RKO (cell line): ENCODE measurements at regions not wholly inside any gene's neighbourhood (a gene's known extent, or its start where the extent isn't known, plus 50 kb on each side); places are given as distances from the start of the nearest gene placed in this dataset.

ENCODE experiments used
- DNase-seq: peaks from one replicate; pipeline ENCODE4 v3.0.0-alpha.2; 2016; ENCODE audit warnings: low spot score

DNA sequence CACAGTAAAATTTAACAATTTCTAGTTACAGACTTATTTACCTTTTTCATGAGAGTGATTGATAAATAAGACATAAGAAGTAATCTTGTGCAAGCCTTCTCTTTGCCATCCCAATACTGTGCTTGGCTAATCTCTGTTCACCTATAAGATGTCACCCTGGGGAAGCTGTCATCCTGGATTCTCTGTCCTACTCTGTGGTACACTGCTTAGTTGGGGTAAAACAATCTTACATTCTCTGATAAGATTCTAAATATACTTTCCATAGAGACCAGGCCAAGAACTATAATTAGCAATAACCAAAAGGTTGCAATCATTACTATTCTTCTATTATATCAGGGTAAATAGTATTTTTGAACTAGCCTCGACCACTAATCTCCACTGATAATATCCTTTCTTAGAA is 1218.3 kb upstream of the CADM2 start:
- DNase-seq, result no peak

GRCh38 chr3:83765956-83766355 is 1192.8 kb upstream of the CADM2 start:
- no peak for DNase-seq

DNA sequence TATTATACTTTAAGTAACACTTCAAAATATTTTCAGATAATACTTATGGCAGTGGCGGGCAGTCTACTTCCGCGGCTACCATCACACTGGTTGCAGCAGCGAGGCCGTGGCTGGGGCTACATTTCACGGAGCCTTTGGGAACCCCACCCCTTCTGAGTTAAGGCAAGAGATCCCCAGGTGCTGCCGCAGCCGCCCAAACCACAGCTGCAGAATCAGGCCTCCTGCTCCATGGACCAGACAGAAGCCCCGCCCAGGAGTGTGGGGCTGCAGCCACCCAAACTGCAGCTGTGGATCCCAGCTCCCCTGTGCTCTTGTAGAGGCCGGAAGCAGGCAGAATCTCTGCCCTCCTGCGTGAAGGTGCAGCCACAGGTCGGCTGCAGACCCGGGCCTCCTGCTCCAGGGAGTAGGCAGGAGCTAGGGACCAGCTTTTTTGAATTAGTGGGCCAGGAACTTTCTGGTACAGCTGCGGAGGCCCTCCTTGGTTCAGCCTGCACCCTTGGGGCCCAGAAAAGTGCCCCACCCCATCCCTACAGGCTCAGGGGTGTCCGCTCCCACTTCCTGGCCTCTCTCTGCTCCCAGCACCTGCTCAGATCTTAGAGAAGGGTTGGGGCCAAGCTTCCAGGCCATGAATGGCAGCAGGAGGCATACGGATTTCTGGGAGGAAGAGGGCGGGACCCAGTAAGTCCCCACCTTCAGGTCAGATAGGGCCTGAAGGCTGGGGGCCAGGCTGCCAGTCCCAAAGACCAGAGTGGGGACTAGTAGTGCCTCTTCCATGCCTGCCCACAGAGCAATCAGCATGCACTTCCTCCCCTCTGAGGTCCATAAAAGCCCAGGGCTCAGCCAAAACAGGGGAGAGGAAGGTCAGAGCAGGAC is 1188.8 kb upstream of the CADM2 start:
- DNase-seq, result no peak

DNA sequence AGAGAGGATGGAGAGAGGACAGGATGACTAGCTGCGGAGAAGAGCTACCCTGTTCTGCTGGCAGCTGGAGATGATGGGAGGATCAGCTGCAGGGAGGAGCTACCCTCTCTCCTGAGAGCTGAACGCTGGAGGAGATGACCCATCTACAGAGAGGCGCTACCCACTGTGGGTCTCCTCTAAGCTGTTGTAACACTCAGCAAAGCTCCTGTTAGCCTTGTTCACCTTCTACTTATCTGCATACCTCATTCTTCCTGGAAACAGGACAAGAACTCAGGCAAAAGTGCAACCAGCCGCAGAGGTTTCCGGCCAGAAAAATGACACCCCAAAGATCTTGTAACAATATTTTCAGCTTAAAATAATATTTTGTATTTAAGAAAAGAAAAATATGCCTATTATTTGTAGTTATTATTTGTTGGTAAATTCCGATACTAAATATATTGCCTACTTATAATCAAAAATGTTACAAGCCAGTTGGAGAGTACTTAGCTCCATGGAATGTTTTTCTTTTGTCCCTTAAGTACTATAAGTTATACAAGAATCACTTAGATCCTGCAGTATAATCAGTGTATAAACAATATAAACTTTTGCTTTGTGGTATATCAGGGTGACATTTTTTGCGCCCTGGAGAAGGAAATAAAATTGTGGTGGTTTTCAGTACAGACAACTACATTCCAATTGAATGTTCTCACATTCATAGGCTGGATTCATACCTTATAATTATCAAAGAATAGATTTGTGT is 1188.0 kb upstream of the CADM2 start:
- no peak for DNase-seq

GRCh38 chr3:83802801-83803200 is 1156.0 kb upstream of the CADM2 start:
- DNase-seq, result no peak

GRCh38 chr3:83807511-83807910 is 1151.3 kb upstream of the CADM2 start:
- no peak for DNase-seq

- DNase-seq, result no peak
Observed at GRCh38 chr3:83813176-83813575, 1145.6 kb upstream of the CADM2 start.

DNA sequence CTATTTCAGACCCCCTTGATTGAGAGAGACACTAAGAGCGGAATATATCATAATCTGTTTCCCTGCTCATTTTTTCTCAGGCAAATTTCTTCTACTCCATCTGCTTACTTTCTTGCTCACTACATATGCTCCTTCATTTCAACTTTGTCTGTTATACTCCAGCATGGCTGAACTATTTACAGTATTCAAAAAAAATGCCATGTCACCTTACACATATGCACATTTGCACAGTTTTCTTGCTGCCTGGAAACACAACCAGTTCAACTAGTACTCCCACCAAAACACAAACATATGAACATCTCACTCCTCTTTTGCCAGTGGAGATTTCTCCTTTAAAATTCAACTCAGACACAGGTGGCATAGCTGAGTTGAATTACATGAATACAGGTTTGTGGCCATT is 1142.1 kb upstream of the CADM2 start:
- no peak for DNase-seq

DNA sequence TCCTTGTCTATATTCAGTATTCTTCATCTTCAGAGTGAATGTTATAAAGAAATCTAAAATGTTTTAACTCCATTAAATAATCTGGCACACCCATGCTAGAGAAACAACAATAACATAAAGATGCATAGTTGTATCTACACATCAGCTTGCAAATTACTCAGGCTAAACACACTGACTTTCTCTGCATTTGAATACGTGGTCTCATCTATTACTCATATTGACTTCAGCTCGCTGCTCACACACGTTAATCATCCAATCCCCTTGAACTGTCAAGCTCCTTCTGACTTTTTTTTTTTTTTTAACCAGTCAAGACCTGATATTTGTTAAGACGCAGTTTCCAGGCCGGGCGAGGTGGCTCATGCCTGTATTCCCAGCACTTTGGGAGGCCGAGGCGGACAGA is 1137.3 kb upstream of the CADM2 start:
- peak; percentile 66 for DNase-seq

GRCh38 chr3:83823095-83823494 is 1135.7 kb upstream of the CADM2 start:
- DNase-seq, result no peak

DNA sequence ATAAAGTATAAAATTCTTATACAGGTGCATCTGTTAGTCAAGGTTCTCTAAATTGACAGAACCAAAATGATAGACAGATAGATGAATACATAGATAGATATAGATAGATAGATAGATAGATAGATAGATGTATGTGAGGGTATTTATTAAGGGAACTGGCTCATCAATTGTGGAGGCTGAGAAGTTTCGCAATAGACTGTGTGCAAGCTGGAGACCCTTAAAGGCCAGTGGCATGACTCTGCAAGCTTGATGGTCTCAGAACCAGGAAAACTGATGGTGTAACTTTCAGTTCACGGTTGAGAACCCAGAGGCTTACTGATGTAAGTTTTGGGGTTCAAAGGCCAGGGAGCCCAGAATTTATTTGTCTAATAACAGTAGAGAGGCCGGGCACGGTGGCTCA is 1123.7 kb upstream of the CADM2 start:
- DNase-seq, result no peak

- no peak for DNase-seq
Observed at GRCh38 chr3:83842511-83842910, 1116.3 kb upstream of the CADM2 start.

- DNase-seq, result no peak
Observed at GRCh38 chr3:83843716-83844115, 1115.1 kb upstream of the CADM2 start.

DNA sequence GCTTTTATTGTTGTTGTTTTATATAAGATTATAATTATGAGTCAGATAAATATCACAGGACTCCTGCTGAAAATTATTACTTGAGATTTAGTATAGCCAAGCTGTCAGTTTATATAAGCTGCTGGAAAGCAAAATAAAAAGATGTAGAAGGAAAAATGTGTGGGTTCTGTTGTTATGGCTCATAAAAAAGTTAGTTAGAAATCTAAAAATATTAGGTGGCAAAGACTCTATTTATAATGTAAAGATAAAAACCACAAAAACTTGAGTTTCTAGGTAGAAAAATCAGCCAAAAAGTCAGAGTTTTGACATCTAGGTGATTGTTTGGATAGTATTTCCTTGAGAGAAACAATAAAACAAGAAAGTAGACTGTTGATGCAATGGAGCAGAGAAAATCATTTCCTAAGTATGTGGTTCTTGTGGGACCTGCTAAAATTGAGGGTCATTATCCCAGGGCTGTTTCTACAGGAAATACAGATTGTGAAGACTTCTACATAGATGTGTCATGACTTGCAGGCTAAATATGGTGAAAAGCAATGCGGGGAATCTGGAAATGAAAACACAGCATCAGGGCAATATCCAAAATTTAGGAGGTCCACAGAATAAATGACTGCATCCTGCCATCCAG is 1109.6 kb upstream of the CADM2 start:
- no peak for DNase-seq

DNA sequence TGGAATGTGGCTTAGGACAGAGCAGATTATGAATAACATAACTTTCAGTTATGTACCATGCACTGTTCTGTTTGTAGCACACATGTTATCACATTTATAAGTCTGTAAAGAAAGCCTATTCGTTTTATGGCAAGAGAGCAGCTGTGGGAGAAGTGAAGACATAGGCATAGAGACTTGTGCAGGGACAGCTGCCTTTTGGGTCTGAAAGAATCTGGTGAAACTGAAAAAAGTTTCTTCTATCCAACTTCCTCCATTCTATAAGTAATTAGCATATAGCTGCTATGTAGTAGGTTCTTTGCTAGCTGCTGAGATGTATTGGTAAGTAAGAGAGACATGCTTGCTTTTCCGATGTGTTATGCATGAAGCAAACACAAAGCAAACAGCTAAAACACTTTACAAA is 1095.4 kb upstream of the CADM2 start:
- DNase-seq, result no peak

GRCh38 chr3:83868909-83869567 is 1089.8 kb upstream of the CADM2 start:
- no peak for DNase-seq

- no peak for DNase-seq
Observed at GRCh38 chr3:83873550-83873949, 1085.2 kb upstream of the CADM2 start.

DNA sequence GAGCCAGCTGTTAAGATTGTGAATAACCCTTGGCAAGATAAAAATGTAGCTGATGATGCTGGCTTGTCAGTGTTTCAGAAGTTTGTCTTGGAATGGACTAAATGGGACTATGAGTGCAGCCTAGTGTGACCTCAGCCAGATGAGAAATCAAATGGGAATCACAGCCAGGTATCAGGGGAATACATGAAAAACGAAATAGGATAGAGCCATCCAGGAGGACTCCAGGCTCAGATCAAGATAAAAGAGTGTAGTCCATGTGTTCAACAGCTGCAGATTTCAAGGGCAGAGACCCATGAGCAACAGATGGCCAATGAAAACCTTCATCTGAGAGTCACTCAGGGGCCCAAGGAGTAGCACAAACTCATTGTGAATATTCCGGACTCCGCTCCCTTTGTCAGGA is 1080.9 kb upstream of the CADM2 start:
- DNase-seq, result no peak

DNA sequence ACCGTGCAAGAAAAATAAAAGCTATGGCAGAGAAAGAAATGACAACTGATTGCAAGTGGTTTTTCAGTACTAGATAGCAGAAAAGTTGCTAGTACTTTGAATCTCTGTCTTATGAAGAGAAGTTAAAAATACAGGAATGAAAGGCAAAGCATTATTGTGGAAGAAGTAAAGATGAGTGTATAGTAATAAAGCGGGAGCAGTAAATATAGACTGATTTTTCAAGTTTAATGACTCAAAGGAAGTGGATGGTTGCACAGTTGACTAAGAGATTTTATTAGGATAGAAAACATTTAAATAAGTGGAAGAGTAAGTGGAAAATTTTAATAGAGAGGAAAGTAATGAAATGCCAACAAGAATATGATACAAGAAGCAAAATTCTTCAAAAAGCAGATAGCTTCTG is 1076.1 kb upstream of the CADM2 start:
- no peak for DNase-seq

GRCh38 chr3:83890039-83890762 is 1068.6 kb upstream of the CADM2 start:
- no peak for DNase-seq

DNA sequence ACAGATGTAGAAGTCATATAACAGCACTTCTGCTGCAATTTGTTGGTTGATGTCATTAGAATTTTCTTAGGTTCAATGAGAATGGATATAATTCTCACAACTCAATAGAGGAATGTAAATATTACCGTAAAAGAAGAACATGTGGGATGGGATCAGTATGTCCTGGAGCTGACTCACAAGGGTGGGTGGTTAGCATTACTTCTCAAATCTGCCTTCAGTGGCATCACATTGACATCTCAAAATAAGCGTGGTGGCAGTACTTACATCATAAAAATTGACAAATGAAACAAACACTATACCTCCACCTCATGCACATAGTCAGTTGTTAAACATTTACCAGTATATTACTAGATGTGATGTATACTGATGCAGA is 1068.0 kb upstream of the CADM2 start:
- no peak for DNase-seq

DNA sequence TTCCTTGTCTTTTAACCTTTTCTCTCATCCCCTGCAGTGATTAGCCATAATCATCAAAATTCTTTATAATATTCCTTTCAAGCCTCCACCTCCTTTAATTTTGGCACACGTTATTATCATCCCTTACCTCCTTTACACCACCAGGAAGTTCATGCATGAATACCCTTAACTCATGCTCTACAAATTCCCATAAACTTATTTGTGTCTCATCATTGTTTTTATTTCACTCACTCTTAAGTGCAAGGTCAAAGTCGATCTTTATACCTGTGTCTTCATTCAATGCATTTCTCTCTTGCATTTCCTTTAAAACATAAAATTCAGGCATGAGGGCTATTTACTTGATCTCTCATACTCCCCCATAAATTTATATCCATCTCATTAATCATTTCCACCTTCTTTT is 1064.6 kb upstream of the CADM2 start:
- no peak for DNase-seq
